Heart left ventricle (tissue), 16 donors: ENCODE measurements at regions not wholly inside any gene's neighbourhood (a gene's known extent, or its start where the extent isn't known, plus 50 kb on each side); places are given as distances from the start of the nearest gene placed in this dataset.

ENCODE experiments used
- ATAC-seq, 4 donors: fragments of 200-7000 bp; cut with Tn5 transposase; one replicate each; pipeline ENCODE4 v1.9.1; 2020 to 2022; ENCODE audit warnings: moderate library complexity in 4 of 4, mild to moderate bottlenecking in 3 of 4, moderate number of reproducible peaks in 1 of 4
- DNase-seq, 5 donors: peaks; one replicate each; pipeline ENCODE4 v3.0.0-alpha.2; 2020
- H3K27ac ChIP-seq, 12 donors: fragments of 200-600 bp; sonication (generic) in 4 of 12; one replicate each; pipeline versions ENCODE4 v1.5.0 to v1.8.0; 2016 to 2022; ENCODE audit warnings: mild to moderate bottlenecking in 2 of 12
- H3K27me3 ChIP-seq, 9 donors: fragments of 200-600 bp; sonication (generic) in 2 of 9; one replicate each; pipeline versions ENCODE4 v1.5.1 to v1.8.0; 2016 to 2022; ENCODE audit warnings: mild to moderate bottlenecking in 3 of 9
- H3K36me3 ChIP-seq, 9 donors: fragments of 200-600 bp; sonication (generic) in 2 of 9; one replicate each; pipeline versions ENCODE4 v1.5.0 to v1.8.0; 2018 to 2022; ENCODE audit warnings: mild to moderate bottlenecking in 2 of 9
- H3K4me1 ChIP-seq, 12 donors: fragments of 200-600 bp; sonication (generic) in 4 of 12; one replicate each; pipeline versions ENCODE4 v1.5.0 to v1.8.0; 2016 to 2022; ENCODE audit warnings: mild to moderate bottlenecking in 3 of 12
- H3K4me3 ChIP-seq, 12 donors: fragments of 200-600 bp; sonication (generic) in 4 of 12; one replicate each; pipeline versions ENCODE4 v1.5.0 to v1.8.0; 2017 to 2022; ENCODE audit warnings: mild to moderate bottlenecking in 9 of 12, moderate library complexity in 4 of 12
- H3K9me3 ChIP-seq, 12 donors: fragments of 200-600 bp; sonication (generic) in 4 of 12; one replicate each; pipeline versions ENCODE4 v1.5.0 to v1.8.0; 2016 to 2022; ENCODE audit warnings: mild to moderate bottlenecking in 1 of 12
- CTCF ChIP-seq, 12 donors: fragments of 200-600 bp; sonication (generic) in 4 of 12; IDR thresholded peaks; one replicate each; pipeline versions ENCODE4 v1.5.0 to v1.8.0; 2018 to 2022; ENCODE audit warnings: antibody characterized with exemption in 12 of 12, mild to moderate bottlenecking in 5 of 12
- POLR2A ChIP-seq, 2 donors: fragments of 450-650 bp; IDR thresholded peaks; one replicate each; pipeline ENCODE4 v1.6.1; 2017; ENCODE audit warnings: antibody characterized with exemption in 2 of 2, mild to moderate bottlenecking in 2 of 2, moderate library complexity in 2 of 2
- WGBS, 4 donors: extraction: QIAGEN DNeasy Blood & Tissue Kit in 2 of 4; methylation state at CpG; one replicate each; pipeline versions ENCODE4 v1.1.5 to v1.1.7; 2013 to 2018; 5-methylcytosine and 5-hydroxymethylcytosine counted together
- intact Hi-C, 10 donors: fragments of 100-400 bp; cut with DNase I; formaldehyde crosslinking; loops; one replicate each; pipeline versions ENCODE4 v1.11.1 to v1.14.2; 2022
- donor health status: ischemic (EF 13 %, LVEDD 7.1; RV severe dilation, severe dysfunction).
- donor health status: healthy with polysubstance abuse.
- donor health status: DM: no; HTN: yes; CAD: no.
- donor health status: DM: no; HTN: no; CAD: no.
- donor health status: ischemic (EF 25% LVEDD 6.9; RV normal size, moderate dysfunction).
- donor health status: ischemic (EF 25% LVEDD 5.7; RV mildly dilated, moderate dysfunction).
- donor health status: healthy.
- donor health status: DM: yes; HTN: yes; CAD: no.
- donor health status: ischemic (EF 35%, LVEDD 5.7; RV mildly dilated, moderate dysfunction).
- donor health status: nonischemic (EF 11% LVEDD 7.7; RV severe dilation, severe dysfunction).
- donor health status: DM: yes; HTN: yes; CAD: no.
- donor health status: PGD.
- donor health status: ischemic (EF 29% LVEDD 5.4; RV normal size, mild dysfunction).
- donor health status: nonischemic (EF 23%, LVEDD 6.1; RV moderate dilation, normal function).

GRCh38 chr10:78952030-78952429, 116.7 kb upstream of the ZMIZ1 start:
- H3K27me3 ChIP-seq, result no peaks in the 10 kb centered on the region
- TF ChIP-seq POLR2A (IDR thresholded peaks at IDR 0.05) (no peak), CTCF (IDR thresholded peaks at IDR 0.05) (no peak)
- peak overlapping the region in 3 of 12 donors; percentile 50 to 63 (median 59) for H3K27ac ChIP-seq
- no peaks in the 10 kb centered on the region for H3K9me3 ChIP-seq
- H3K4me1 ChIP-seq, result peaks cover 0 to 33% (median 6%) of the 10 kb centered on the region in 12 donors
- DNase-seq (no peak), ATAC-seq (no peak)
- intact Hi-C loops, result no loop called here
- WGBS, 4 donors, result 53 to 81% (median 71%) methylated on average over 4 of the region's 4 CpGs
- H3K4me3 ChIP-seq, result no peak overlapping the region
- no peaks in the 10 kb centered on the region for H3K36me3 ChIP-seq

- Histone ChIP-seq H3K9me3 (no peaks in the 10 kb centered on the region), H3K27me3 (no peaks in the 10 kb centered on the region), H3K36me3 (no peaks in the 10 kb centered on the region), H3K4me1 (peaks cover 0 to 33% (median 6%) of the 10 kb centered on the region in 12 donors), H3K4me3 (no peak overlapping the region), H3K27ac (peak overlapping the region in 6 of 12 donors; percentile 23 to 63 (median 50))
- WGBS, 4 donors, result 69 to 77% (median 75%) methylated on average over 4 to 6 of the region's 6 CpGs
- peak; percentile 56 to 77 (median 65) for ATAC-seq
- DNase-seq, result peak in 4 of 5 donors; percentile 45 to 72 (median 58)
- TF ChIP-seq CTCF (IDR thresholded peaks at IDR 0.05) (peak in 2 of 12 donors; percentile 6 to 19), POLR2A (IDR thresholded peaks at IDR 0.05) (no peak)
- intact Hi-C loops, result no loop called here
Measured at GRCh38 chr10:78952686-78953085, 116.1 kb upstream of the ZMIZ1 start.

GRCh38 chr10:78953113-78953798, 115.5 kb upstream of the ZMIZ1 start:
- peaks cover 0 to 33% (median 6%) of the 10 kb centered on the region in 12 donors for H3K4me1 ChIP-seq
- no peaks in the 10 kb centered on the region for H3K9me3 ChIP-seq
- peak; percentile 28 to 64 (median 52) for ATAC-seq
- peak; percentile 39 to 78 (median 64) for DNase-seq
- H3K27me3 ChIP-seq, result no peaks in the 10 kb centered on the region
- no peaks in the 10 kb centered on the region for H3K36me3 ChIP-seq
- 52 to 68% (median 57%) methylated on average over 7 to 11 of the region's 11 CpGs for WGBS, 4 donors
- peak overlapping the region in 7 of 12 donors; percentile 17 to 63 (median 43) for H3K27ac ChIP-seq
- intact Hi-C loops, result no loop called here
- H3K4me3 ChIP-seq, result no peak overlapping the region
- TF ChIP-seq POLR2A (IDR thresholded peaks at IDR 0.05) (no peak), CTCF (IDR thresholded peaks at IDR 0.05) (no peak)

- H3K27ac ChIP-seq, result no peak overlapping the region
- no peak overlapping the region for H3K4me3 ChIP-seq
- ATAC-seq (no peak), DNase-seq (no peak)
- H3K36me3 ChIP-seq, result no peaks in the 10 kb centered on the region
- intact Hi-C loops, result no loop called here
- peaks cover 0 to 33% (median 6%) of the 10 kb centered on the region in 12 donors for H3K4me1 ChIP-seq
- no peaks in the 10 kb centered on the region for H3K9me3 ChIP-seq
- WGBS, 4 donors, result 92 to 98% (median 97%) methylated on average over 7 of the region's 7 CpGs
- TF ChIP-seq POLR2A (IDR thresholded peaks at IDR 0.05), result no peak
- no peak for TF ChIP-seq CTCF (IDR thresholded peaks at IDR 0.05)
- no peaks in the 10 kb centered on the region for H3K27me3 ChIP-seq
Measured at GRCh38 chr10:78953799-78954297, 114.9 kb upstream of the ZMIZ1 start.
